ENCODE measurements at regions not wholly inside any gene's neighbourhood (a gene's known extent, or its start where the extent isn't known, plus 50 kb on each side); places are given as distances from the start of the nearest gene placed in this dataset.

GRCh38 chr16:79431923-79432322 is 168.6 kb downstream of the MAF start:
- TF ChIP-seq ZNF331 (CRISPR knock-in tag; IDR thresholded peaks at IDR 0.05) (no peak), EP300 (IDR thresholded peaks at IDR 0.05; ENCODE audit: low read depth in 2 of 2, low read length in 2 of 2) (no peak), EP300 (CRISPR knock-in tag; IDR thresholded peaks at IDR 0.05; ENCODE audit: borderline replicate concordance) (no peak)
